HCT116 (cell line): ENCODE measurements at regions not wholly inside any gene's neighbourhood (a gene's known extent, or its start where the extent isn't known, plus 50 kb on each side); places are given as distances from the start of the nearest gene placed in this dataset.

Experiments used
- ATAC-seq: fragments of 200-7000 bp; cut with Tn5 transposase; 2 replicates; pipeline ENCODE4 v1.9.1; 2020; ENCODE audit warnings: mild to moderate bottlenecking, moderate library complexity
- BruUV-seq: library from RNA; stranded (reverse); fragments of 400-500 nt; replicated peaks from 2 replicates; lab custom pipeline; 2021; lab: Mats Ljungman, UMichigan
- CTCF ChIA-PET: fragments of 300-600 bp; sonication (Branson Sonifier 250); formaldehyde crosslinking; loops from one replicate; lab custom pipeline; 2021; ENCODE audit warnings: antibody characterized with exemption; lab: Charles Lee
- POLR2A ChIA-PET: fragments of 300-600, 350-600 bp; sonication (Branson Sonifier 250); formaldehyde crosslinking; loops from one replicate; lab custom pipeline; 2021; ENCODE audit warnings: antibody characterized with exemption; lab: Charles Lee
- RAD21 ChIA-PET, 2 experiments: fragments of 300-600 bp; sonication (Branson Sonifier 250); formaldehyde crosslinking; loops; one replicate each; lab custom pipeline; 2023; ENCODE audit warnings: low total read pairs in 2 of 2; ENCODE audit not compliant: uncharacterized antibody in 2 of 2, unreplicated experiment in 2 of 2, low non-redundant PET in 1 of 2; lab: Charles Lee
- DNase-seq: peaks from one replicate; pipeline ENCODE4 v3.0.0-alpha.2; 2010; ENCODE audit warnings: low read depth, low spot score
- H2AFZ ChIP-seq: fragments of 200-600 bp; shearing (Covaris generic), sonication (generic); 2 replicates; pipeline ENCODE4 v1.6.1; 2017; ENCODE audit warnings: low read depth, mixed run types, mixed read lengths, antibody characterized with exemption, low read length; ENCODE audit not compliant: poor library complexity, severe bottlenecking
- H3K27ac ChIP-seq: 2 replicates; pipeline ENCODE4 v1.5.1; 2012; ENCODE audit warnings: low read depth, low read length
- H3K27me3 ChIP-seq: fragments of 200-600 bp; sonication (generic); 2 replicates; pipeline ENCODE4 v1.6.1; 2016; ENCODE audit warnings: mixed run types, low read length, mixed read lengths; ENCODE audit not compliant: insufficient read depth
- H3K36me3 ChIP-seq, 2 experiments: fragments of 200-500 bp in 1 of 2; fragments of 200-600 bp in 1 of 2; sonication (Bioruptor generic) in 1 of 2; sonication (generic) in 1 of 2; 2 replicates each; pipeline versions ENCODE4 v1.5.1 to v1.6.1; 2014 to 2016; ENCODE audit warnings: low read length in 2 of 2, inconsistent platforms in 1 of 2, mixed read lengths in 1 of 2, mixed run types in 1 of 2; ENCODE audit not compliant: insufficient read depth in 2 of 2, control insufficient read depth in 1 of 2
- H3K4me1 ChIP-seq, 2 experiments: fragments of 200-600 bp in 1 of 2; sonication (generic) in 1 of 2; 2 replicates each; pipeline versions ENCODE4 v1.5.1 to v1.6.1; 2012 to 2017; ENCODE audit warnings: low read length in 2 of 2, inconsistent platforms in 1 of 2, mild to moderate bottlenecking in 1 of 2, mixed read lengths in 1 of 2, mixed run types in 1 of 2, moderate library complexity in 1 of 2; ENCODE audit not compliant: insufficient read depth in 2 of 2, control insufficient read depth in 1 of 2
- H3K4me2 ChIP-seq: fragments of 200-600 bp; sonication (generic); 2 replicates; pipeline ENCODE4 v1.6.1; 2017; ENCODE audit warnings: mixed run types, low read length, mixed read lengths
- H3K4me3 ChIP-seq, 2 experiments: fragments of 200-600 bp in 1 of 2; sonication (generic) in 1 of 2; replicated peaks in 1 of 2; 2 replicates each; pipeline ENCODE4 v1.5.1; 2011 to 2016; ENCODE audit warnings: low read length in 2 of 2, control low read depth in 1 of 2, low read depth in 1 of 2, mild to moderate bottlenecking in 1 of 2, mixed read lengths in 1 of 2, mixed run types in 1 of 2
- H3K79me2 ChIP-seq: fragments of 200-600 bp; sonication (generic); 2 replicates; pipeline ENCODE4 v1.6.1; 2017; ENCODE audit warnings: mild to moderate bottlenecking, mixed run types, low read length, moderate library complexity, mixed read lengths; ENCODE audit not compliant: insufficient read depth
- H3K9ac ChIP-seq: fragments of 200-600 bp; sonication (generic); 2 replicates; pipeline ENCODE4 v1.6.1; 2016; ENCODE audit warnings: low read length, mixed read lengths
- H3K9me2 ChIP-seq: fragments of 200-600 bp; sonication (generic), shearing (Covaris generic); 2 replicates; pipeline ENCODE4 v1.6.1; 2017; ENCODE audit warnings: mixed run types, mild to moderate bottlenecking, moderate library complexity; ENCODE audit not compliant: insufficient read depth
- H3K9me3 ChIP-seq, 2 experiments: fragments of 200-500 bp in 1 of 2; fragments of 200-600 bp in 1 of 2; sonication (Bioruptor generic) in 1 of 2; sonication (generic) in 1 of 2; 2 replicates each; pipeline ENCODE4 v1.6.1; 2014 to 2017; ENCODE audit warnings: low read length in 2 of 2, mixed read lengths in 2 of 2, inconsistent platforms in 1 of 2, low read depth in 1 of 2, mild to moderate bottlenecking in 1 of 2, mixed run types in 1 of 2, moderate library complexity in 1 of 2; ENCODE audit not compliant: control insufficient read depth in 1 of 2, insufficient read depth in 1 of 2
- H4K20me1 ChIP-seq: fragments of 200-600 bp; sonication (generic), shearing (Covaris generic); 2 replicates; pipeline ENCODE4 v1.6.1; 2017; ENCODE audit warnings: mixed run types, mild to moderate bottlenecking, moderate library complexity; ENCODE audit not compliant: insufficient read depth
- CBX3 ChIP-seq: IDR thresholded peaks from 2 replicates; pipeline ENCODE4 v1.6.1; 2012; ENCODE audit warnings: low read depth
- CEBPB ChIP-seq: IDR thresholded peaks from 2 replicates; pipeline ENCODE4 v1.6.1; 2012; ENCODE audit warnings: low read depth
- EGR1 ChIP-seq: IDR thresholded peaks from 2 replicates; pipeline ENCODE4 v1.6.1; 2012; ENCODE audit warnings: low read depth
- ELF1 ChIP-seq: IDR thresholded peaks from 2 replicates; pipeline ENCODE4 v1.6.1; 2012; ENCODE audit warnings: low read depth, borderline replicate concordance
- EZH2 ChIP-seq: fragments of 200-600 bp; sonication (generic); IDR thresholded peaks from 2 replicates; pipeline ENCODE4 v1.6.1; 2017; ENCODE audit warnings: antibody characterized with exemption, mixed run types
- POLR2AphosphoS5 ChIP-seq: IDR thresholded peaks from 2 replicates; pipeline ENCODE4 v1.6.1; 2011; ENCODE audit warnings: mild to moderate bottlenecking, low read depth, low read length, moderate library complexity
- RAD21 ChIP-seq: IDR thresholded peaks from 2 replicates; pipeline ENCODE4 v1.6.1; 2012; ENCODE audit warnings: low read depth, mild to moderate bottlenecking
- SP1 ChIP-seq: IDR thresholded peaks from 2 replicates; pipeline ENCODE4 v1.6.1; 2012; ENCODE audit warnings: low read depth
- SRF ChIP-seq: IDR thresholded peaks from 2 replicates; pipeline ENCODE4 v1.6.1; 2012; ENCODE audit warnings: low read depth
- TCF7L2 ChIP-seq: IDR thresholded peaks from 2 replicates; pipeline ENCODE4 v1.7.0; 2011; ENCODE audit warnings: borderline replicate concordance, inconsistent platforms; ENCODE audit not compliant: insufficient read depth, insufficient read length; ENCODE audit errors: extremely low read depth
- ZFX ChIP-seq: fragments of 450-650 bp; IDR thresholded peaks from 2 replicates; pipeline ENCODE4 v1.6.1; 2017
- ZNF274 ChIP-seq: fragments of 200-500 bp; sonication (Bioruptor generic); IDR thresholded peaks from 2 replicates; pipeline ENCODE4 v1.6.1; 2014; ENCODE audit warnings: mild to moderate bottlenecking, low read depth, low read length, inconsistent platforms
- intact Hi-C: fragments of 100-400 bp; cut with micrococcal nuclease; formaldehyde crosslinking; loops from 2 replicates; pipeline ENCODE4 v1.10.0; 2022
- TF ChIP-seq, protein P1 (sequence below): IDR thresholded peaks from 2 replicates; pipeline ENCODE4 v1.6.1; 2012; ENCODE audit warnings: low read depth
- TF ChIP-seq, protein P2 (sequence below): IDR thresholded peaks from 2 replicates; pipeline ENCODE4 v1.6.1; 2011; ENCODE audit warnings: mild to moderate bottlenecking, low read length, moderate library complexity; ENCODE audit not compliant: insufficient replicate concordance; ENCODE audit errors: extremely low read depth
- TF ChIP-seq, protein P3 (sequence below): IDR thresholded peaks from 2 replicates; pipeline ENCODE4 v1.6.1; 2012
- TF ChIP-seq, protein P4 (sequence below): IDR thresholded peaks from 2 replicates; pipeline ENCODE4 v1.6.1; 2012

DNA sequence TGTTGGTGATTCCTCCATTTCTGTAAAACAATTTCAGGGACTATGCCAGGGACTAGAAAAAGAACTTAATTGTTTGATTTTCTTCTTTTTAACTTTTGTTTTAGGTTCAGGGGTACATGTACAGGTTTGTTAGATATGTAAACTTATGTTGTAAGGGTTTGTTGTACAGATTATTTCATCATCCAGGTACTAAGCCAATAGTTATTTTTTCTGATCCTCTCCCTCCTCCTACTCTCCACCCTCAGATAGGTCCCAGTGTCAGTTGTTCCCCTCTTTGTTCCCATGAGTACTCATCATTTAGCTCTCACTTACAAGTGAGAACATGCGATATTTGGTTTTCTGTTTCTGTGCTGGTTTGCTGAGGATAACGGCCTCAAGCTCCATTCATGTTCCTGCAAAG is 70.8 kb upstream of the BOD1L1 start (continued):
- TF ChIP-seq TCF7L2 (no peak), EZH2 (no peak), SRF (no peak), POLR2AphosphoS5 (no peak)

DNA sequence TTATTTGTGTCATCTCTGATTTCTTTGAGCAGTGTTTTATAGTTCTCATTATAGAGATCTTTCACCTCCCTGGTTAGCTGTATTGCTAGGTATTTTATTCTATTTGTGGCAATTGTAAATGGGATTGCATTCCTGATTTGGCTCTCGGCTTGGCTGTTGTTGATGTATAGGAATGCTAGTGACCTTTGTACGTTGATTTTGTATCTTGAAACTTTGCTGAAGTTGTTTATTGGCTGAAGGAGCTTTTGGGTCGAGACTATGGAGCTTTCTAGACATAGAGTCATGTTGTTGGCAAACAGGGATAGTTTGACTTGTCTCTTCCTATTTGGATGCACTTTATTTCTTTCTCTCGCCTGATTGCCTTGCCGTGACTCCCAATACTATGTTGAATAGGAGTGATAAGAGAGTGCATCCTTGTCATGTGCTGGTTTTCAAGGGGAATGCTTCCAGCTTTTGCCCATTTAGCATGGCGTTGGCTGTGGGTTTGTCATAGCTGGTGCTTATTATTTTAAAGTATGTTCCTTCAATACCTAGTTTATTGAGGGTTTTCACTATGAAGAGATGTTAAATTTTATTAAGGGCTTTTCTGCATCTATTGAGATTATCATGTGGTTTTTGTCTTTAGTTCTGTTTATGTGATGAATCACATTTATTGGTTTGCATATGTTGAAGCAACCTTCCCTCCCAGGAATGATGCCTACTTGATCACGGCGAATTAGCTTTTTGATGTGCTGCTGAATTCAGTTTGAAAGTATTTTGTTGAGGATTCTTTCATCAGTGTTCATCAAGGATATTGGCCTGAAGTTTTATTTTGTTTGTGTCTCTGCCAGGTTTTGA is 72.7 kb upstream of the BOD1L1 start:
- CTCF ChIA-PET, result no interaction called here

More for the DNA sequence above, 72.7 kb upstream of the BOD1L1 start:
- H3K4me2 ChIP-seq, result no peak overlapping the region
- H4K20me1 ChIP-seq, result no peaks in the 10 kb centered on the region
- H3K27me3 ChIP-seq, result no peaks in the 10 kb centered on the region
- intact Hi-C loops, result no loop called here
- no peak overlapping the region for H3K9ac ChIP-seq
- no peak for ATAC-seq
- H2AFZ ChIP-seq, result no peak overlapping the region
- RAD21 ChIA-PET, result no interaction called here
- H3K27ac ChIP-seq, result no peak overlapping the region
- H3K36me3 ChIP-seq, result no peaks in the 10 kb centered on the region
- TF ChIP-seq EZH2 (no peak), CBX3 (no peak), TCF7L2 (no peak), ZFX (no peak), EGR1 (no peak), RAD21 (no peak), SP1 (no peak), ZNF274 (no peak), POLR2AphosphoS5 (no peak), CEBPB (no peak), ELF1 (no peak)
- TF ChIP-seq, protein P1, sequence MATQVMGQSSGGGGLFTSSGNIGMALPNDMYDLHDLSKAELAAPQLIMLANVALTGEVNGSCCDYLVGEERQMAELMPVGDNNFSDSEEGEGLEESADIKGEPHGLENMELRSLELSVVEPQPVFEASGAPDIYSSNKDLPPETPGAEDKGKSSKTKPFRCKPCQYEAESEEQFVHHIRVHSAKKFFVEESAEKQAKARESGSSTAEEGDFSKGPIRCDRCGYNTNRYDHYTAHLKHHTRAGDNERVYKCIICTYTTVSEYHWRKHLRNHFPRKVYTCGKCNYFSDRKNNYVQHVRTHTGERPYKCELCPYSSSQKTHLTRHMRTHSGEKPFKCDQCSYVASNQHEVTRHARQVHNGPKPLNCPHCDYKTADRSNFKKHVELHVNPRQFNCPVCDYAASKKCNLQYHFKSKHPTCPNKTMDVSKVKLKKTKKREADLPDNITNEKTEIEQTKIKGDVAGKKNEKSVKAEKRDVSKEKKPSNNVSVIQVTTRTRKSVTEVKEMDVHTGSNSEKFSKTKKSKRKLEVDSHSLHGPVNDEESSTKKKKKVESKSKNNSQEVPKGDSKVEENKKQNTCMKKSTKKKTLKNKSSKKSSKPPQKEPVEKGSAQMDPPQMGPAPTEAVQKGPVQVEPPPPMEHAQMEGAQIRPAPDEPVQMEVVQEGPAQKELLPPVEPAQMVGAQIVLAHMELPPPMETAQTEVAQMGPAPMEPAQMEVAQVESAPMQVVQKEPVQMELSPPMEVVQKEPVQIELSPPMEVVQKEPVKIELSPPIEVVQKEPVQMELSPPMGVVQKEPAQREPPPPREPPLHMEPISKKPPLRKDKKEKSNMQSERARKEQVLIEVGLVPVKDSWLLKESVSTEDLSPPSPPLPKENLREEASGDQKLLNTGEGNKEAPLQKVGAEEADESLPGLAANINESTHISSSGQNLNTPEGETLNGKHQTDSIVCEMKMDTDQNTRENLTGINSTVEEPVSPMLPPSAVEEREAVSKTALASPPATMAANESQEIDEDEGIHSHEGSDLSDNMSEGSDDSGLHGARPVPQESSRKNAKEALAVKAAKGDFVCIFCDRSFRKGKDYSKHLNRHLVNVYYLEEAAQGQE, result no peak
- TF ChIP-seq, protein P2, sequence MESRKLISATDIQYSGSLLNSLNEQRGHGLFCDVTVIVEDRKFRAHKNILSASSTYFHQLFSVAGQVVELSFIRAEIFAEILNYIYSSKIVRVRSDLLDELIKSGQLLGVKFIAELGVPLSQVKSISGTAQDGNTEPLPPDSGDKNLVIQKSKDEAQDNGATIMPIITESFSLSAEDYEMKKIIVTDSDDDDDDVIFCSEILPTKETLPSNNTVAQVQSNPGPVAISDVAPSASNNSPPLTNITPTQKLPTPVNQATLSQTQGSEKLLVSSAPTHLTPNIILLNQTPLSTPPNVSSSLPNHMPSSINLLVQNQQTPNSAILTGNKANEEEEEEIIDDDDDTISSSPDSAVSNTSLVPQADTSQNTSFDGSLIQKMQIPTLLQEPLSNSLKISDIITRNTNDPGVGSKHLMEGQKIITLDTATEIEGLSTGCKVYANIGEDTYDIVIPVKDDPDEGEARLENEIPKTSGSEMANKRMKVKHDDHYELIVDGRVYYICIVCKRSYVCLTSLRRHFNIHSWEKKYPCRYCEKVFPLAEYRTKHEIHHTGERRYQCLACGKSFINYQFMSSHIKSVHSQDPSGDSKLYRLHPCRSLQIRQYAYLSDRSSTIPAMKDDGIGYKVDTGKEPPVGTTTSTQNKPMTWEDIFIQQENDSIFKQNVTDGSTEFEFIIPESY, result no peak
- TF ChIP-seq, protein P3, sequence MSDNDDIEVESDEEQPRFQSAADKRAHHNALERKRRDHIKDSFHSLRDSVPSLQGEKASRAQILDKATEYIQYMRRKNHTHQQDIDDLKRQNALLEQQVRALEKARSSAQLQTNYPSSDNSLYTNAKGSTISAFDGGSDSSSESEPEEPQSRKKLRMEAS, result no peak
- TF ChIP-seq, protein P4, sequence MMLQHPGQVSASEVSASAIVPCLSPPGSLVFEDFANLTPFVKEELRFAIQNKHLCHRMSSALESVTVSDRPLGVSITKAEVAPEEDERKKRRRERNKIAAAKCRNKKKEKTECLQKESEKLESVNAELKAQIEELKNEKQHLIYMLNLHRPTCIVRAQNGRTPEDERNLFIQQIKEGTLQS, result no peak
- TF ChIP-seq, all 23 proteins: peak for 0
- Histone ChIP-seq H3K79me2 (no peaks in the 10 kb centered on the region), H3K4me3 (no peak overlapping the region), H3K9me3 (no peaks in the 10 kb centered on the region), H3K4me1 (no peaks in the 10 kb centered on the region), H3K9me2 (no peaks in the 10 kb centered on the region)
- POLR2A ChIA-PET, result no interaction called here
- no peak for DNase-seq
- no TSS peak for BruUV-seq
